GM18498 (cell line): ENCODE measurements at regions not wholly inside any gene's neighbourhood (a gene's known extent, or its start where the extent isn't known, plus 50 kb on each side); places are given as distances from the start of the nearest gene placed in this dataset.
"Not testable (repeated sequence)": the region's sequence is repeated elsewhere in the genome, so short reads cannot be mapped to it uniquely, and the experiment has no call there.

Experiments
- ATAC-seq: cut with Tn5 transposase; IDR thresholded peaks from one replicate; pipeline ENCODE4 v1.9.1; 2021; ENCODE audit warnings: mild to moderate bottlenecking, moderate library complexity; ENCODE audit not compliant: unreplicated experiment

DNA sequence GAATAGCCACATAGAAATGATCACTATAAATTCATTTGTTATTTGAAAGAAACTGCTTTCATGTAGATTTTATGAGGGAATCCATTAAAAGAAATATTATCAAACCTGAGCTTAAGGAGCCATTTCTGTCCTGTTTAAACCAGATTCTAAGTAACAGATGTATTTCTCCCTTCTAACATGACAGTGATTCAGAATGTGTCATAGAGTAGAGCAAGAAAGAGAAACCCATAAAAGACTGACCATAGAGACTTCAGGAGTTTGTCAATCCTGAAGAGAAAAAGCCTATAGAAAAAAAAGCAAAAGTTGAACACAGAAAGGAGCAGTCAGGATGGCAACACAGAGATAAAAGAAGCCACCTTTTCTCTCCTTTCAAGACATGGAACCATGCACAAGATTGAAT, 390.6 kb downstream of the PRIM2 start:
- not testable (repeated sequence) for ATAC-seq

DNA sequence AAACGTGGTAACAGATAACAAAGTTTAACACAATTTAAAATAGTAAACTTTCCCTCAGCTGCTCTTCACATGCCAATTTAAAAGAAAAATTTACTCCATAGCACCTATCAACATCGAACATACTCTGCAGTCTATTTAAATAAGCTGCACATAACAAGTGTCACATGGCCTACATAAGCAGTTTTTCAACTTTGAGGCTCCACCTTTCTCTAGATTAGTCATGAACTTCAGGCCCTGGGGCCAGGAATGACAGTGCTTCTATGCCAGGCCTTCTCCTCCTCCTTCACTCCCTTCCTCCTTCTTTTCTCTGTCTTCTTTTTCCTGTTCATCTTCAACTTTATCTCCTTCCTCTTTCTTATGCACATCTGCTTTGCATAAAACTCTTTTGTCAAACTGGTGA, 405.1 kb downstream of the PRIM2 start:
- not testable (repeated sequence) for ATAC-seq

DNA sequence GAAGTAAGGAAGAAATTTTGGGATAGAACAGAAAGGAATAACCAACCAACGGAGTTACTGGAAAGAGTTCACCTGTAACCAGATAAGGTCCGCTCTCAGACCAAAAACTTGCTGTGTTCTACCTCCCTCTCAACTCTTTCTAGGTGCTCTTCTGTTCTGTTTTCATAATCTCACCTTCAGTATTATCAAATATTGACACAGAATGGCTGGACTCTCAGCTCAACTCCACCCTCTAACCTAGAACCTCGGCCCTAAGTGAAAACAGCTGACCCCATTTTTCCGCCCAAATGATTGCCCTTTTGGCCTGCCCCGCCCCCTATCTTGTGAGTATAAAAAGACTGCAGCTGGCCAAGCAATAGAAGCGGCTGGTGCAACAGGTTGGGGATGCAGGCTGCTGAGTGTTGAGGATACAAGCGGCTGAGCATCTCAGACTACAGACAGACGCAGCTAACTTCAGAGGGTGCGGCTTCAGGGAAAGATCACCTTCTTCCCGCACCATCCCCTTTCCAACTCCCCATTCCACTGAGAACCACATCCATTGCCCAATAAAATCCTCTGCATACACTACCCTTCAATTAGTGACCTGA, 406.5 kb downstream of the PRIM2 start:
- ATAC-seq, result not testable (repeated sequence)

DNA sequence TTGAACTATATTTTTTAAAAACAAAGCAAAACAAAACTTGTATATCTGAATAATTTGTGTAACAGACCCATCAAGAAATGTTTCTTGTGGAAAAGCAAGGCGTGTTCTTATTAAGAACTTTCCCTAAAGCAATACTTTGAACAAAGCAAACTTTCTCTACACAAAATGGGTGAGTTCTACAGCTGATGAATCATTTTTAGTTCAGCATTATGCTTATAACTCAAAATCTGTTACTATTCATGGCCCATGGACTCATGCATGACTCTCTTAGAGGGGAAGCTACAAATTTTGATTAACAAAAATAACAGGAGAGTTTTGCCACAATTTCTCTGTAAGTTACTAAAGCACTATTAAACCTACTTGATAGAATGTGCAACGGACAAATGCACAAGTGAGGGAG, 412.0 kb downstream of the PRIM2 start:
- not testable (repeated sequence) for ATAC-seq

DNA sequence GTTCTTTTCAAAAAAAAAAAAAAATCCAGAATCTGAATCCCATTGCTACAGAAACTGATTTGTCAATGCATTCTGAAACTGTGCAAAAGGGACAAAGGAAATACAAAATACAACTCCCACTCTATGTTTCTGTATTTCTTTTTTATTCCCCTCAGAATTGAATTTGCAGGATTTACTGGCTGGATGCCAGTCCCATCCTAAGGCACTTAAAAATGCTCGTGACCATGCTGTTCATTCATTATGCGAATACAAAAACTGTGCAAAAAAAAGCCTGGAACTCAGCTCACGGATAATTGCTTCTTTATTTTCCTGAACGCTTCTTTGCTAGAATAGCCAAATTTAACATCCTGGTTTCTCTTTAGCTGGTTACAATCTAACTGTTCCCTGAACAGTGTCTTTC, 413.3 kb downstream of the PRIM2 start:
- ATAC-seq, result not testable (repeated sequence)

DNA sequence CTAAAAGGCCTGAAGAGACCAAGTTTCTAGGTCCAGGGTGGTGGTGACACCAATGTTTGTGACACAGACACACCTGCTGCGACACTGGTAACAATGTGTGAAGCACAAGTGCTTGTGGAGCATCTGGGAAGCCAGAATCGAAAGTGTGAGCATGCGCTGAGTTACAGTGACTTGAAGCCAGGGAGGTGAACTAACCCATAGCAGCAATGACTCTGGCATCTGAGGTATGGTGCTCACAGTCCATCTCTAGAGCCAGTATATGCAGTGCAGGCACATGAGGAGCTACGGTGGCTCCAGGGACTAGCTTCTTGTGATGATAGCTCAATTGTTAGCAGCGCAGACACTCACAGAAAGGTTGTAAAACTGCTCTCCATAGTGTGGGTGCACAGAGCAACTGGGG, 430.3 kb downstream of the PRIM2 start:
- not testable (repeated sequence) for ATAC-seq

DNA sequence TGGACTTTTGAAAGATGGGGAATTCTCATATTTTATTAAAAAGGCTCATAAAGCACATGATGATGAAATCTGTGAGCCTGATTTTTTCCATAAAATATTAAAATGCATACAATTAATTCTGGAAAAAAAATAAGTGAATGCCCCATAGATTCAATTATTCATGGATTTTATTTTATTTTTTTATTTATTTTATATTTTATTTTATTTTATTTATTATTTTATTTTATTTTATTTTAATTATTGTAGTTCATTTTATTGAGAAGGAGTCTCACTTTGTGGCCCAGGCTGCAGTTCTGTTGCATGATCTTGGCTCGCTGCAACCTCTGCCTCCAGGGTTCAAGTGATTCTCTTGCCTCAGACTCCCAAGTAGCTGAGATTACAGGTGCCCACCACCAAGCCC, 442.4 kb downstream of the PRIM2 start:
- not testable (repeated sequence) for ATAC-seq

DNA sequence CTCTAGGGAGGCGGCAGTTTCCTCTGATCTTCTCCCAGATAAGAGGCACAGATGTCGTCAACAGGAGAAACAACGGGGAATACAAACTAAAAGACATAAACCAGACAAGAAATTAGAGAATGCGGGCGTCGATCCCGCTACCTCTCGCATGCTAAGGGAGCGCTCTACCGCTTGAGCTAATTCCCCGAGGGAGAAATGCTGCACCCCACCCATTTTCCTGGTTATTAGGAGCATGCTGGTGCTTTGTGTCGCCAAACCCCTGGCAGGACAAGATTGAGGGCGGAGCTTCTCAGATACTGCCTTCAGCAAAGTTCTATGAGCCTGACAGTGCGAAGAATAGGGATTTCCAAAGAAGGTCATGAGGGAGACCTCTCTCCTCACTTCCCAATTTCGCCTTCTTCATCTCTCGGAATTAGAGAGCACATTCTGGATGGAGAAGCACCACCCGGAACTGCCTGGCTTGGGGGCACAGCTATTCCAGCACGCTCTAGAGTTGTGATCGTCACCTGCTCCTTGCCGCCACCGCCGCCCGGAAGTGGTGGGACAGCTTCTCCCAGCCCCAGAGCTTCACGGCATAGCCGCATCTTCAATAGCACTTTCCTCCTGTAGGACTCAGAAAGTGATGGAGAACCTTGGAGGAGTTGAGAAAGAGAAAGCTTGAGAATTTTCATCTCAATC, 475.4 kb downstream of the PRIM2 start:
- not testable (repeated sequence) for ATAC-seq

DNA sequence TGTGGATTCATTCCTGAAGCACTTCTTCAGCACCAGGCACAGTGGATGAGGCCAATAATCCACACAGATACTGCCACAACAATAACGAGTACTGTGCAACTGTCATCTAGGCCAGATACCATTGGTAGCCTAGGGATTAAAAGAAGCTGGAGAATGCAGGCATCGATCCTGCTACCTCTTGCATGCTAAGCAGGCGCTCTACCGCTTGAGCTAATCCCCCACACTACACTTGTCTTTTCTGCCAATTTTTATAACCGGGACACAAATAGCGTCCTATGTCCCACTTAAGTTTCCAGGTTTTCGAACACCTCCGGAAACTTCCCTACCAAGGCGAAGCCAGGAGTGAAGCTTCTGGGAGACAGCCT, 475.9 kb downstream of the PRIM2 start:
- not testable (repeated sequence) for ATAC-seq

DNA sequence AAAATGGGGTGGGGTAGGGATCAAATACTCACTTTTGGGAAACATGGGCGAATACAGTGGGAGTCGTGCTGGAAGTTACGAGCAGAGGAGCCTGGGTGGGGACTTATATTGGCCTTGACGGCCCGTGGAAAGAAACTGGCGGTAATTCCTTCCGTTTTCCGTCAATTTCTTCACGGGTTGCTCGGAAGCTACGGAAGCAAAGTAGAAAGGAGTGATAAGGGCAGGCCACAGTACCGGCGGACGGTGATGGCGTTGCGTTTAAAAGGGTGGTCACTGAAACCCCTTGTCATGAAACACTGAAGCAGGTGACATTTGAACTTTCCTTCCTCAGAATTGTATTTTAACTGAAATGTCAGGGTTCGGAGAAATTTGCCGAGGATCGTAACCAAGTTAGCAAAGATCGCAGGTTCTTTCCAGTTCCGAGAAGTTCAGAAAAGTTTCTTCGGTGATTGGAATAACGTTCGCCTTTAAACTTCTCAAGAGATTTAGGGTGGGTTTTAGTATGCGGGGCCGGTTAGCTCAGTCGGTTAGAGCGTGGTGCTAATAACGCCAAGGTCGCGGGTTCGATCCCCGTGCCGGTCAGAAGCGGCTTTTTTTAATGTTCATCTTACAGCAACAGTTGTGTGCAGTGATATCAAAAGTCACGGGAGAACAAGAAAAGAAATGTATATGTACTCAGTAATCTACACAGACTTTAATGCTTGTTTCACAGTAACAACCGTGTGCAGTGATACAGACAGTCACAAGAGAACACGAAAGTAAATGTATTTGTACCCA, 482.5 kb downstream of the PRIM2 start:
- not testable (repeated sequence) for ATAC-seq

DNA sequence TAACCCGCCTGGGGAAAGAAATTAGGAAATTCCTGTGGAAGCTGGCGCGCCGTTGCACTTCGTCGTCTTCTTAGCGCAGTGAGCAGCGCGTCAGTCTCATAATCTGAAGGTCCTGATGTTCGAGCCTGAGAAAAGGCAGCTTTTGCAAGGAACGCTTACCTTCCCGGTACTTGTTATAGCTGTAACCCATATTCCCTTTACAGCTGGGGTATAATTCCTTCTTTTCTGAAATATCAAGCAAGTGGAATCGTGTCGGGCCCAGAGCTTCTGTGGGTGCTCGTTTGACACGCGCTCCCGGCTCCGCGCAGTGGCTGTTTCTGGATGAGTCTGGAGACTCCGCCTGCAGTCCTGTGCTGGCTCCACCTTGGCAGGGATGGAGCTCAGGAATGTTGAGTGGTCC, 491.2 kb downstream of the PRIM2 start:
- ATAC-seq, result not testable (repeated sequence)

DNA sequence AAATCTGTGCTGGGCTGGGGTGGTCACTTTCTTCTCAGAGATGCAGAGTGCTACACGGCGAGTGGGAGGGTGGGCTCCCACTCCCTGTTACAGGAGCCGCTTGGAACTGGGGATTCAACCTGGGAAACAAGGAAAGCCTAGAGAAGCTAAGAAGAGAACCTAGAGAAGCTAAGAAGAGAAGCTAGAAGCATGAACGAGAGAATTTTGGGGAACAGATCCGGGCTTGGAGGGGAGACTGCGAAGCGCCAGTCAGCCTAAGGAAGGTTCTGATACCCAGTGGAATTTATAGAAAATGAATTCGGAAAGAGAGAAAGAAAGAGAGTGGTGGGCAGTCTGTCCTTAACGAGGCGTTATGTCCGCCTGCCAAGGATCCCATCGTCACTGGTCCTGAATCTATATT, 492.0 kb downstream of the PRIM2 start:
- not testable (repeated sequence) for ATAC-seq

DNA sequence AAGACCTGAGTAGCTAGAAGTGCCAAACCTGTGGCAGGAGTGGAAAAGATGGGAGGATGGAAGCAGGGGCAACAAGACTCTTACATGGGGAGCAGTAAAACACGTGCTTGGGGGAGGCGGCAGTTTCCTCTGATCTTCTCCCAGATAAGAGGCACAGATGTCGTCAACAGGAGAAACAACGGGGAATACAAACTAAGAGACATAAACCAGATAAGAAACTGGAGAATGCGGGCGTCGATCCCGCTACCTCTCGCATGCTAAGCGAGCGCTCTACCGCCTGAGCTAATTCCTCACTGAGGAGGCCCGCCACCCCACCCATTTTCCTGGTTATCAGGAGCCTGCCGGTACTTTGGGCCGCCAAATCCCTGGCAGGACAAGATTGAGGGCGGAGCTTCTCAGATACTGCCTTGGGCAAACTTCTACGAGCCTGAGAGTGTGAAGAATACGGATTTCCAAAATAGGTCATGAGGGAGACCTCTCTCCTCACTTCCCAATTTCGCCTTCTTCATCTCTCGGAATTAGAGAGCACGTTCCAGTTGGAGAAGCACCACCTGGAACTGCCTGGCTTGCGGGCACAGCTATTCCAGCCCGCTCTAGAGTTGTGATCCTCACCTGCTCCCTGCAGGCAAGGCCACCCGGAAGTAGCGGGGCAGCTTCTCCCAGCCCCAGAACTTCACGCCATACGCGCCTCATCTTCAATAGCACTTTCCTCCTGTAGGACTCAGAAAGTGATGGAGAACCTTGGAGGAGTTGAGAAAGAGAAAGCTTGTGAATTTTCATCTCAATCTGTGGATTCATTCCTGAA, 496.0 kb downstream of the PRIM2 start:
- not testable (repeated sequence) for ATAC-seq

DNA sequence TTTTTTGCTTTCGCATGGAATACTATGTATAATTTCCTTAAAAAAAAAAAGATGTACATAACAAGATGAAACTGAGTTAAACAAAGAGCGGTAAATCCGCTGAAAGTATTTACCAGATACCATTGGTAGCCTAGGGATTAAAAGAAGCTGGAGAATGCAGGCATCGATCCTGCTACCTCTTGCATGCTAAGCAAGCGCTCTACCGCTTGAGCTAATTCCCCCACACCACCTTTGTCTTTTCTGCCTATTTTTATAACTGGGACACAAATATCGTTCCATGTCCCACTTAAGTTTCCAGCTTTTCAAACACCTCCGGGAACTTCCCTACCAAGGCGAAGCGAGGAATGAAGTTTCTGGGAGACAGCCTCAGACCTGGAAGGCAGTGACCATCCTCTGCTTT, 498.4 kb downstream of the PRIM2 start:
- not testable (repeated sequence) for ATAC-seq

DNA sequence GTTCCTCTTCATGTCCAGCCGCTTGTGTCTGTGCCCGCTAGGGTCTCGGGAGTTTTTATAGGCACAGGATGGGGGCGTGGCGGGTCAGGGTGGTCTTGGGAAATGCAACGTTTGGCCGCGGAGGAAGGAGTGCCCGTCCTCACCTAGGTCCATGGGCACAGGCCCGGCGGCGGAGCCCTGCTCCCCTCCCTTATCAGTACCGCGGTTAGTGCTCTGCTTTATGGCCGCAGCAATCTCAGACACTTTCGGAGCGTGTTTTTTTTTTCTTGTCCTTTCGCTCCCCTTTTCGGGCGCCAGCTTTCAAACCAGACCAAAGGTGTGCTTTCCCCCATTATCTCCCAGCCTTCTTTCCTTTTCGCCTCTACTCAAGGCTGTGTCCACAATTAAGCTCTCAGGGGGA, 503.9 kb downstream of the PRIM2 start:
- ATAC-seq, result not testable (repeated sequence)

DNA sequence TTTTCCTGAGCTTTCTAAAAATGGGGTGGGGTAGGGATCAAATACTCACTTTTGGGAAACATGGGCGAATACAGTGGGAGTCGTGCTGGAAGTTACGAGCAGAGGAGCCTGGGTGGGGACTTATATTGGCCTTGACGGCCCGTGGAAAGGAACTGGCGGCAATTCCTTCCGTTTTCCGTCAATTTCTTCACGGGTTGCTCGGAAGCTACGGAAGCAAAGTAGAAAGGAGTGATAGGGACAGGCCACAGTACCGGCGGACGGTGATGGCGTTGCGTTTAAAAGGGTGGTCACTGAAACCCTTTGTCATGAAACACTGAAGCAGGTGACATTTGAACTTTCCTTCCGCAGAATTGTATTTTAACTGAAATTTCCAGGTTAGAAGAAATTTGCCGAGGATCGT, 505.0 kb downstream of the PRIM2 start:
- not testable (repeated sequence) for ATAC-seq

DNA sequence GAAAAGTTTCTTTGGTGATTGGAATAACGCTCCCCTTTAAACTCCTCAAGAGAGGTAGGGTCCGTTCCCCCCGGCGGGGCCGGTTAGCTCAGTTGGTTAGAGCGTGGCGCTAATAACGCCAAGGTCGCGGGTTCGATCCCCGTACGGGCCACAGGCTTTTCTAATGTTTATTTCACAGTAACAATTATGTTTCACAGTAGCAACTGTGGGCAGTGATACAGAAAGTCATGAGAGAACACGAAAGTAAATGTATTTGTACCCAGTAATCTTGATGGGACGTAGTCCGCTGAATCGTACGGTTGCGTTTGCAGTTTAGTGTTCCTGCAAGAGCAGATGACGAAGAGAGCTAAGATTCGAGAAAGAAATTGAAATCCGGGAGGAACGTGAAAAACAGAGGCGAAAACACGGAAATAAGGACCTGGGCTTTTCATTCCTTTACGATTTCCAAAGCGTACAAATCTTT, 505.5 kb downstream of the PRIM2 start:
- no peak for ATAC-seq

DNA sequence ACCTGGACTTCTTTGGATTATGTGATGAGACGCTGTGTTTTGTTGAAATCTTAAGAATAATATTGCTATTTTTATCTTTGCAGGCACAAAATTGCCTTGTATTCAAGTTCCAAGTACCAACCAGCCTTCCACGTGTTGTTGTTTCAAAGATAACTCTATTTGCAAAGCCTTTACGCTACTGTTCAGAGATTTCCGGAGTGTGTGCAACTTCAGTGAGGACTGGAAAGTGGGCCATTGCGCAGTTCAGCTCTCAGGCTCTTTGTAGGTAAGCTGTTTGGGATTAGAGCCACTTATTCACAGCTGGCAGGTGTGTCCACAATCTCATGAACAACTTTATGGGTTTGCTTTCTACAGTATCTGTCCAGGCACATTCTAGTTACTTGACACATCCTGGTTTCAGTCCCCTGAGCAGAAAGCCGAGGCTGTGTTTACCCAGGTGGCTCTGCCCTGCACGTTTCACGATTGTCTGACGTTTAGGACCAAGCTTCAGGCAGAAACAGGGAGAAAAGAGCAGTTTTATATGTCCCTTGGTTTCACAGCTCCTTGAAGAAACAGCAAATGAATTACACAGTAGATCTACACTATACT, 520.3 kb downstream of the PRIM2 start:
- ATAC-seq, result not testable (repeated sequence)

DNA sequence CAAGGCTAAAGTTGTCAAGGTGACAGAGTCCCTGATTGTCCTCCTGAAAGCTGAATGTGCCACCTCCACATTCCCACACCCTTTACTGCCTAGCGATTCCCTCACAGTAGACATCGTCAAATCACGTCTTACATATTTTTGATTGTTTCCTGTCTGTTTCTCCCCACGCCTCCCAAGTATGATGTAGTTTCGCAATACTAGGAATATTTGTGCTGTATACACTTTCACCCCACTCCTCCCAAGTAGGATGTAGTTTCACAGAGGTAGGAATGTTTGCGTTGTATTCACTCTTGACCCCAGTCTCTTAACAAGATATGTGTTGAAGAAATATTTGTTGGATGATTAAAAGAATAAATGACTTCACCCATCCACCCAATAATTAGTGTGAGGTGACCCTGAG, 524.1 kb downstream of the PRIM2 start:
- not testable (repeated sequence) for ATAC-seq

DNA sequence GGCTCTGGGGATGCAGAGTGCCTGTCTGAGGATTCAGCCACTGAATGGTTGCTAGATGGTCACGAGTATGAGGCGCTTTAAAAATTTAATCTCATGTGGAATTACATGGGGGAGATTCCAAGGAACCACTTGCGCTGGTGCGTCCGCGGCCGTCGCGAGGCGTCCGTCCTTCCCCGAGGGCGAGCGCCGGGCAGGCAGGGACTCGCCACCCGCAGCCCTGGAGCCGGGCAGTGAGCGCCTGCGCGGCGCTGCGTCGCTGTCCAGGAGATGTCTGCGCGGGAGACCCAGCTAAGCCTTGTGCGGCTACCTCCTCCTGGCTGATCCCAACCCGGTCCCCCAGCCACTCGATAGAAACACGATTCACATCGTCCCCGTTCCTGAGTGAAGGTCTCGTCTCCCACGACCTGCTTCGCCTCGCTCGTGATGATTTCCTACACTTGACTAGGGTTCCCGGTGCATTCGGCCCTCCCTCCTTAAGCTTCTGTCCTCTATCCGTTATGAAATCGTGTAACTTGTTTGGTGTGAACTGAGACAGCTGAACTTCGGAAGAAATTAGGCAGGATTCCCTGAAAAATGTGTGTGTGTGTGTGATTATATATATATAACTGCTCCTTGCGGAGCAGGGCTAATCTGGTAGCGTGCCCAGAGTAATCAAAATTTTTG, 536.4 kb downstream of the PRIM2 start:
- ATAC-seq, result not testable (repeated sequence)
